ENCODE measurements at regions not wholly inside any gene's neighbourhood (a gene's known extent, or its start where the extent isn't known, plus 50 kb on each side); places are given as distances from the start of the nearest gene placed in this dataset.

DNA sequence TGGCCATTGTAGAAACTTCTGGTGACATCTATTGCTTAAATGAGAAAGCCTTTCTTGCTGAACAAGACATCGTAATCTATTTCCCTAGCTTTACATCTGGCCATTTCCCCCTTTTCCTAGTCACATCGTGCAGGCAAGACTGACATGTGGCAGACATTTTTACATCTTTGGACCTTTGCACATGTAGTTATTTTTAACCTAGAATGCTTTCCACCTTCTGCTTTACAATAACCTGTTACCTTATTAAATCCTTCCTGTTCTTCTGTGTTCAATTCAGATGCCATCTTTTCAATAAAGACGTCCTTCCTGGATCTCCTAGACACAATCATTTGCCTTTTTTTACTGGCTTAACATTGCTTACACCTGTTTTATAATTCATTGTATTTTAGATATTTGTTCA lies 343.3 kb downstream of the DIPK2A start:
- H3K36me3 ChIP-seq = no peaks in the 10 kb centered on the region
- intact Hi-C loops (cut with DNase I) = no loop called here
- TF ChIP-seq, protein P1, sequence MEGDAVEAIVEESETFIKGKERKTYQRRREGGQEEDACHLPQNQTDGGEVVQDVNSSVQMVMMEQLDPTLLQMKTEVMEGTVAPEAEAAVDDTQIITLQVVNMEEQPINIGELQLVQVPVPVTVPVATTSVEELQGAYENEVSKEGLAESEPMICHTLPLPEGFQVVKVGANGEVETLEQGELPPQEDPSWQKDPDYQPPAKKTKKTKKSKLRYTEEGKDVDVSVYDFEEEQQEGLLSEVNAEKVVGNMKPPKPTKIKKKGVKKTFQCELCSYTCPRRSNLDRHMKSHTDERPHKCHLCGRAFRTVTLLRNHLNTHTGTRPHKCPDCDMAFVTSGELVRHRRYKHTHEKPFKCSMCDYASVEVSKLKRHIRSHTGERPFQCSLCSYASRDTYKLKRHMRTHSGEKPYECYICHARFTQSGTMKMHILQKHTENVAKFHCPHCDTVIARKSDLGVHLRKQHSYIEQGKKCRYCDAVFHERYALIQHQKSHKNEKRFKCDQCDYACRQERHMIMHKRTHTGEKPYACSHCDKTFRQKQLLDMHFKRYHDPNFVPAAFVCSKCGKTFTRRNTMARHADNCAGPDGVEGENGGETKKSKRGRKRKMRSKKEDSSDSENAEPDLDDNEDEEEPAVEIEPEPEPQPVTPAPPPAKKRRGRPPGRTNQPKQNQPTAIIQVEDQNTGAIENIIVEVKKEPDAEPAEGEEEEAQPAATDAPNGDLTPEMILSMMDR (IDR thresholded peaks at IDR 0.05) = no peak
- no peak for DNase-seq
- no peak overlapping the region for H3K27ac ChIP-seq
- no peaks in the 10 kb centered on the region for H3K4me1 ChIP-seq
- H3K27me3 ChIP-seq = peaks cover 4% of the 10 kb centered on the region
- H3K9me3 ChIP-seq = no peaks in the 10 kb centered on the region
- H3K4me3 ChIP-seq = no peak overlapping the region
- H3K9ac ChIP-seq (ENCODE audit: low read depth in 2 of 2, low read length in 2 of 2) = no peak overlapping the region

DNA sequence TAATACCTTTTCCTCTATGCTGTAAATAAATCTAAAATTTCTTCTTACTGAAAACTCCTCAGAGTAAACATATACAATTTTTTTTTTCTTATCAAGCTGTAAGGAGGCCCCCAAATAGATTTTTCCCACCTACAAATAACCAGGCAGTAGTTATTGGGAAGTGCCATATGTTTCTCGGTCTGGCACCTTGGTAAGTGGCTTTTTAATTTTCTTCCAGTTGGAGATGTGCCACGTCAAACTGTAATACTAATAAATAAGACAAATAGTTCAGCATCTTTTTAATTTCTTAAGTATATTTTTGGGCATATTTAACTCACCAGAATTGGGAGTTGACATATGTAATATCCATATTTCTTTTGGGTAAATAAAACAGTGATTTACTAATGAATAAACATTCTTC lies 346.3 kb downstream of the DIPK2A start:
- Histone ChIP-seq H3K36me3 (no peaks in the 10 kb centered on the region), H3K27ac (no peak overlapping the region), H3K4me3 (no peak overlapping the region), H3K9me3 (no peaks in the 10 kb centered on the region), H3K9ac (ENCODE audit: low read depth in 2 of 2, low read length in 2 of 2) (no peak overlapping the region), H3K27me3 (peaks cover 4% of the 10 kb centered on the region), H3K4me1 (no peaks in the 10 kb centered on the region)
- DNase-seq = no peak
- TF ChIP-seq, protein P1 (IDR thresholded peaks at IDR 0.05) = no peak
- intact Hi-C loops (cut with DNase I) = no loop called here

DNA sequence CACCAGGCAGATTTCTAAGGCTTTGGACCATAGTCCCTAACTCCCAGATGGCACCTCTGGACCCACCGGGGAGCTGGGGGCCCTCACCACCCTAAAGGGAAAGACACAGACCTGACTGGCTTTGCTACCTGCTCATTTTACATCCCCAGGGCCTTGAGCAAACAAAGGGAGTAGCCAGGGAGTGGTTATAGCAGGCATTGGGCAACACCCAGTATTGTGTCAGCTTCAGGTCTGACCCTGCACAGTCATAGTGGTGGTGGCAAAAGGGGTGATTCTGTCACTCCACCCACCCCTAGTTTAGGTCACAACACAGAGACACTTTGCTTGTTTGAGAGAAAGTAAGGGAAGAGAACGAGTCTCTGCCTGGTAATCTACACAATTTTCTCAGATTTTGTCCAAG lies 352.5 kb downstream of the DIPK2A start:
- no peaks in the 10 kb centered on the region for H3K36me3 ChIP-seq
- H3K27me3 ChIP-seq = no peaks in the 10 kb centered on the region
- no peaks in the 10 kb centered on the region for H3K9me3 ChIP-seq
- no peak overlapping the region for H3K9ac ChIP-seq (ENCODE audit: low read depth in 2 of 2, low read length in 2 of 2)
- intact Hi-C loops (cut with DNase I) = no loop called here
- H3K4me1 ChIP-seq = no peaks in the 10 kb centered on the region
- no peak overlapping the region for H3K4me3 ChIP-seq
- no peak for DNase-seq
- TF ChIP-seq, protein P1 (IDR thresholded peaks at IDR 0.05) = no peak
- H3K27ac ChIP-seq = no peak overlapping the region

DNA sequence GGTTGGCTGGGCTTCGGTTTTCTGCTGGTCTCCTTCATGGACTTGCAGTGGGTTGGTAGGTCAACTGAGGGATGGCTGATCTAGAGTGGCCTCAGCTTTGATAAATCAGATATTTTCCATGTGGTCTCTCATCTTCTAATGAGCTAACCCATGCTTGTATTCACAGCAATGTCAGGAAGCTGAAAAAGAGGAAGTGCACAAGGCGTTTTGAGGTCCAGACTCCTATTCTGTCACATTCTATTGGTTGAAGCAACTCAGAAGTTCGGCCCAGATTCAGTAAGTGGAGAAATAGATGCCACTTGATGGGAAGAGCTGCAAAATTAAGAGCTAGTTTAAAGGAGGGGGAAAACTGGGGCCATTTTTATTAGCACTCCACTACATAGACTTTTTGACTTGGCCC lies 361.2 kb downstream of the DIPK2A start:
- Histone ChIP-seq H3K4me3 (no peak overlapping the region), H3K9me3 (no peaks in the 10 kb centered on the region), H3K4me1 (no peaks in the 10 kb centered on the region), H3K9ac (ENCODE audit: low read depth in 2 of 2, low read length in 2 of 2) (no peak overlapping the region), H3K27me3 (no peaks in the 10 kb centered on the region), H3K36me3 (no peaks in the 10 kb centered on the region), H3K27ac (no peak overlapping the region)
- intact Hi-C loops (cut with DNase I) = no loop called here
- no peak for DNase-seq
- TF ChIP-seq, protein P1 (IDR thresholded peaks at IDR 0.05) = no peak

DNA sequence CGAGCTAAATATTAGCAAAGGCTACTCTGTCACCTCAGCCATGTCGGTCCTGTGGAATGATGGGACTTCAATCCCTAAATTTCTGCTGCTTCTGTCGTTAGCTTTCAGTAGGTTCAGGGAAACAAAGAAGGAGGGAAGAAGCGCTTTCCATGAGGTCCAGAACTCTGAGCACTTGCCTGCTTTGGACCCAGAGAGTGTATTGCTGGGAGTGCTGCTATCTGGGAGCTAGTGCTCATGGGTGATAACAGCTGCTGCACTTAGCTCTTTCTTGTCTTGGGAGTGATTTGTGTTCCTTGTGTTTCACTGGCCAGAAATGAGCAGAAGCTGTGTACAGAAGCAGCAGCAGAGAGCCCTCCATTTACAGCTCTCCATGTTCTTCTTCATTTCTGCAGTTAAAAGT lies 369.8 kb downstream of the DIPK2A start:
- TF ChIP-seq, protein P1 (IDR thresholded peaks at IDR 0.05) = no peak
- intact Hi-C loops (cut with DNase I) = no loop called here
- no peak for DNase-seq

DNA sequence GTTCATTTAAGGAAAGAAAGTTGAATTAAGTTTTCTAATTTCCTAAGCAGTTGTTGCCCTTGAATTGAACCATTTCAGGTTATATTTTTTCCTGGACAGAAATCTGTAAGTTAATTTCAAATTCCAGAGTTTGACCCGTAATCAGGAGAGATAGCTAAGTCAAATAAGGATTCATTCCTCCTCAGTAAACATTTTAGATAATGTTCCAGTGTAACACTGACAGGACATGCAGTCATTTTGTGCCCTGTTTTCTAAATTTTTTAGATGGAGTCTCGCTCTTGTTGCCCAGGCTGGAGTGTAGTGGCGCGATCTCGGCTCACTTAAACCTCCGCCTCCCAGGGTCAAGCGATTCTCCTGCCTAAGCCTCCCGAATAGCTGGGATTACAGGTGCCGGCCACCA lies 371.7 kb downstream of the DIPK2A start:
- no peaks in the 10 kb centered on the region for H3K4me1 ChIP-seq
- H3K9ac ChIP-seq (ENCODE audit: low read depth in 2 of 2, low read length in 2 of 2) = no peak overlapping the region
- no peaks in the 10 kb centered on the region for H3K36me3 ChIP-seq
- intact Hi-C loops (cut with DNase I) = no loop called here
- no peak overlapping the region for H3K4me3 ChIP-seq
- DNase-seq = no peak
- no peaks in the 10 kb centered on the region for H3K27me3 ChIP-seq
- TF ChIP-seq, protein P1 (IDR thresholded peaks at IDR 0.05) = no peak
- H3K9me3 ChIP-seq = no peaks in the 10 kb centered on the region
- H3K27ac ChIP-seq = no peak overlapping the region

More for the DNA sequence above, 369.8 kb downstream of the DIPK2A start:
- Histone ChIP-seq H3K9ac (ENCODE audit: low read depth in 2 of 2, low read length in 2 of 2) (no peak overlapping the region), H3K27ac (no peak overlapping the region), H3K4me3 (no peak overlapping the region), H3K27me3 (no peaks in the 10 kb centered on the region), H3K4me1 (no peaks in the 10 kb centered on the region), H3K36me3 (no peaks in the 10 kb centered on the region), H3K9me3 (no peaks in the 10 kb centered on the region)

All from colonic mucosa (tissue), 4 donors.